Astrocyte (in vitro differentiated cells and primary cell): ENCODE measurements at regions not wholly inside any gene's neighbourhood (a gene's known extent, or its start where the extent isn't known, plus 50 kb on each side); places are given as distances from the start of the nearest gene placed in this dataset.
"Not testable (repeated sequence)": the region's sequence is repeated elsewhere in the genome, so short reads cannot be mapped to it uniquely, and the experiment has no call there.

ENCODE experiments used
- DNase-seq: peaks from one replicate; pipeline ENCODE4 v3.0.0-alpha.2; 2010; ENCODE audit warnings: low read depth
- FAIRE-seq: peaks from 2 replicates; lab custom pipeline; 2011; peaks lifted over from hg19 to GRCh38; lab: Jason Lieb, UNC
- H2AFZ ChIP-seq: 2 replicates; pipeline ENCODE4 v1.6.0; 2012; ENCODE audit warnings: low read depth, low read length, inconsistent platforms
- H3K27ac ChIP-seq: 2 replicates; pipeline ENCODE4 v1.5.1; 2011; ENCODE audit warnings: low read depth, low read length, inconsistent platforms
- H3K27me3 ChIP-seq: 2 replicates; pipeline ENCODE4 v1.6.0; 2011; ENCODE audit warnings: low read length, inconsistent platforms; ENCODE audit not compliant: insufficient read depth
- H3K36me3 ChIP-seq: 2 replicates; pipeline ENCODE4 v1.5.1; 2011; ENCODE audit warnings: low read length, inconsistent platforms; ENCODE audit not compliant: insufficient read depth
- H3K4me1 ChIP-seq: 2 replicates; pipeline ENCODE4 v1.5.1; 2011; ENCODE audit warnings: low read length, inconsistent platforms; ENCODE audit not compliant: insufficient read depth
- H3K4me2 ChIP-seq: 2 replicates; pipeline ENCODE4 v1.6.0; 2012; ENCODE audit warnings: low read length, inconsistent platforms
- H3K4me3 ChIP-seq: 2 replicates; pipeline ENCODE4 v1.5.1; 2011; ENCODE audit warnings: low read depth, mild to moderate bottlenecking, low read length, inconsistent platforms; ENCODE audit not compliant: insufficient read depth
- H3K79me2 ChIP-seq: 2 replicates; pipeline ENCODE4 v1.6.0; 2012; ENCODE audit warnings: mild to moderate bottlenecking, low read length, inconsistent platforms; ENCODE audit not compliant: insufficient read depth
- H3K9ac ChIP-seq: 2 replicates; pipeline ENCODE4 v1.6.0; 2012; ENCODE audit warnings: mild to moderate bottlenecking, low read length, inconsistent platforms
- H3K9me3 ChIP-seq: 2 replicates; pipeline ENCODE4 v1.5.1; 2012; ENCODE audit warnings: low read depth, mild to moderate bottlenecking, low read length, inconsistent platforms; ENCODE audit not compliant: insufficient read depth
- H4K20me1 ChIP-seq: 2 replicates; pipeline ENCODE4 v1.6.0; 2012; ENCODE audit warnings: low read length, inconsistent platforms; ENCODE audit not compliant: insufficient read depth
- H3K27ac Mint-ChIP-seq: one replicate; pipeline ENCODE4 v1.8.0; 2021; ENCODE audit warnings: mild to moderate bottlenecking, mixed read lengths; ENCODE audit not compliant: unreplicated experiment
- H3K27me3 Mint-ChIP-seq: one replicate; pipeline ENCODE4 v1.8.0; 2021; ENCODE audit warnings: low read depth, mixed read lengths; ENCODE audit not compliant: unreplicated experiment
- H3K36me3 Mint-ChIP-seq: one replicate; pipeline ENCODE4 v1.8.0; 2021; ENCODE audit warnings: low read depth, mixed read lengths; ENCODE audit not compliant: unreplicated experiment
- H3K4me1 Mint-ChIP-seq: one replicate; pipeline ENCODE4 v1.8.0; 2021; ENCODE audit warnings: low read depth, mixed read lengths; ENCODE audit not compliant: unreplicated experiment
- H3K4me3 Mint-ChIP-seq: one replicate; pipeline ENCODE4 v1.8.0; 2021; ENCODE audit warnings: mild to moderate bottlenecking, moderate library complexity, mixed read lengths; ENCODE audit not compliant: unreplicated experiment
- H3K9me3 Mint-ChIP-seq: one replicate; pipeline ENCODE4 v1.8.0; 2021; ENCODE audit warnings: mild to moderate bottlenecking, mixed read lengths; ENCODE audit not compliant: unreplicated experiment
- CTCF ChIP-seq: IDR thresholded peaks from 2 replicates; pipeline ENCODE4 v1.5.1; 2011; ENCODE audit warnings: low read depth, mild to moderate bottlenecking, inconsistent platforms, low read length, moderate library complexity; ENCODE audit not compliant: insufficient read depth
- EZH2 ChIP-seq: IDR thresholded peaks from 2 replicates; pipeline ENCODE4 v1.6.1; 2012; ENCODE audit warnings: mild to moderate bottlenecking, low read length, inconsistent platforms; ENCODE audit not compliant: insufficient read depth

GRCh38 chr4:187908731-187909130 is 86.8 kb upstream of the ZFP42 start:
- TF ChIP-seq EZH2: no peak
- H3K9me3 ChIP-seq: no peaks in the 10 kb centered on the region
- peak overlapping the region; percentile 54 for H3K4me2 ChIP-seq
- FAIRE-seq (no peak), DNase-seq (no peak)
- Mint-ChIP-seq H3K4me3 (no peak overlapping the region), H3K4me1 (peaks cover 14% of the 10 kb centered on the region), H3K36me3 (no peaks in the 10 kb centered on the region), H3K27ac (no peak overlapping the region), H3K9me3 (no peaks in the 10 kb centered on the region), H3K27me3 (peaks cover 2% of the 10 kb centered on the region)
- no peaks in the 10 kb centered on the region for H3K27me3 ChIP-seq
- peak overlapping the region; percentile 56 for H3K27ac ChIP-seq
- no peaks in the 10 kb centered on the region for H4K20me1 ChIP-seq
- H3K4me3 ChIP-seq: no peak overlapping the region
- H3K36me3 ChIP-seq: no peaks in the 10 kb centered on the region
- no peaks in the 10 kb centered on the region for H3K79me2 ChIP-seq
- peak overlapping the region; percentile 53 for H3K9ac ChIP-seq
- no peaks in the 10 kb centered on the region for H3K4me1 ChIP-seq
- no peak overlapping the region for H2AFZ ChIP-seq

- Histone ChIP-seq H4K20me1 (no peaks in the 10 kb centered on the region), H2AFZ (no peak overlapping the region), H3K9ac (no peak overlapping the region), H3K79me2 (no peaks in the 10 kb centered on the region), H3K27me3 (no peaks in the 10 kb centered on the region), H3K4me3 (no peak overlapping the region), H3K4me1 (no peaks in the 10 kb centered on the region), H3K36me3 (no peaks in the 10 kb centered on the region), H3K27ac (no peak overlapping the region), H3K9me3 (no peaks in the 10 kb centered on the region), H3K4me2 (no peak overlapping the region)
- DNase-seq: no peak
- no peak for FAIRE-seq
- Mint-ChIP-seq H3K4me1 (peaks cover 14% of the 10 kb centered on the region), H3K36me3 (no peaks in the 10 kb centered on the region), H3K27ac (no peak overlapping the region), H3K9me3 (no peaks in the 10 kb centered on the region), H3K27me3 (peaks cover 4% of the 10 kb centered on the region), H3K4me3 (no peak overlapping the region)
- TF ChIP-seq EZH2 (no peak), CTCF (no peak)
Observed at GRCh38 chr4:187910741-187911140, 84.8 kb upstream of the ZFP42 start.

- H3K4me1 Mint-ChIP-seq, H3K4me3 Mint-ChIP-seq, H4K20me1 ChIP-seq, H2AFZ ChIP-seq, H3K4me1 ChIP-seq, DNase-seq, H3K27me3 Mint-ChIP-seq, H3K9me3 ChIP-seq, H3K79me2 ChIP-seq, H3K36me3 Mint-ChIP-seq, H3K27ac Mint-ChIP-seq, FAIRE-seq, H3K27ac ChIP-seq, H3K36me3 ChIP-seq, H3K27me3 ChIP-seq, H3K9me3 Mint-ChIP-seq, H3K4me2 ChIP-seq, H3K9ac ChIP-seq, H3K4me3 ChIP-seq: not testable (repeated sequence)
Observed at GRCh38 chr4:187915406-187915805, 80.2 kb upstream of the ZFP42 start.

- H3K36me3 Mint-ChIP-seq: no peaks in the 10 kb centered on the region
- H3K4me1 ChIP-seq: no peaks in the 10 kb centered on the region
- no peak for FAIRE-seq
Observed at GRCh38 chr4:187919966-187920365, 75.6 kb upstream of the ZFP42 start.

More at GRCh38 chr4:187919966-187920365, 75.6 kb upstream of the ZFP42 start:
- Mint-ChIP-seq H3K4me1 (no peaks in the 10 kb centered on the region), H3K9me3 (peaks cover 5% of the 10 kb centered on the region), H3K27me3 (no peaks in the 10 kb centered on the region), H3K27ac (no peak overlapping the region), H3K4me3 (no peak overlapping the region)
- Histone ChIP-seq H3K4me3 (no peak overlapping the region), H3K27ac (no peak overlapping the region), H3K27me3 (no peaks in the 10 kb centered on the region), H3K4me2 (no peak overlapping the region), H4K20me1 (no peaks in the 10 kb centered on the region), H3K36me3 (no peaks in the 10 kb centered on the region), H3K9me3 (no peaks in the 10 kb centered on the region), H3K9ac (no peak overlapping the region), H2AFZ (no peak overlapping the region), H3K79me2 (no peaks in the 10 kb centered on the region)
- DNase-seq: no peak
- TF ChIP-seq CTCF: no peak
- no peak for TF ChIP-seq EZH2
